ENCODE measurements at regions not wholly inside any gene's neighbourhood (a gene's known extent, or its start where the extent isn't known, plus 50 kb on each side); places are given as distances from the start of the nearest gene placed in this dataset.

DNA sequence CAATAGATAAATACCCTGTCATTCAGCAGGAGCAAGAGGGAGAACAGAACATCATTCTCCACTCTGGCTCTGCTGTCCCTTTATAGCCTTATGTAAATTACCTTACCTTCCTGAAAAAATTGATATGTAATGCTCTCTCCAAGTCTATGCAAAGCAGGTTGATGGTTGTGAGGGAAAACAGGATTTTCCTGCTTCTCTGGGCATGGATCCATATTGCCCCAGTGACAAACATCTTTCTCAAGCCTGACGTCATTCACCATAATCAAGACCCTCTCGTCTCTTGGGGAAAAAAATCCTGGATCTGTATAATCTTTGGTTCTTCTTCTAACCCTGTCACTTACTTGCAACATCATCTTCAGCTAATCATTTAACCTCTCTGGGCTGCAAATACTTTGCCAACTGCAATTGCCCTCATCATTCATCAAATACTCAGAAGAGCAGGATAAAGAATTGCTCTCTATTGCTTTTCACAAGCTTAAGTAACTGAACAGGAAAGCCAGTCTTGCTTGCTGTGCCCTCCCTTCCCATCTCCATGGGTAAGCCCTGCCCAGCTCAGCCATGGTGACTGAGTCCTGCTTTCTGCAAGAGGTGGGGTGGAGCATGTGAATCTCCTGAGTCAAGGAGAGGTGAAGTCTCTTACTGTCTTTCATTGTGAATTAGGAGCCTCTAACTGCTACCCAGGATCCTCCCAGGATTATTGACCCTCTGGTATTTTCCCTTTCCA, 123.7 kb upstream of the KLF7 start:
- DNase-seq (ENCODE audit: low read depth in 2 of 2) = no peak

DNA sequence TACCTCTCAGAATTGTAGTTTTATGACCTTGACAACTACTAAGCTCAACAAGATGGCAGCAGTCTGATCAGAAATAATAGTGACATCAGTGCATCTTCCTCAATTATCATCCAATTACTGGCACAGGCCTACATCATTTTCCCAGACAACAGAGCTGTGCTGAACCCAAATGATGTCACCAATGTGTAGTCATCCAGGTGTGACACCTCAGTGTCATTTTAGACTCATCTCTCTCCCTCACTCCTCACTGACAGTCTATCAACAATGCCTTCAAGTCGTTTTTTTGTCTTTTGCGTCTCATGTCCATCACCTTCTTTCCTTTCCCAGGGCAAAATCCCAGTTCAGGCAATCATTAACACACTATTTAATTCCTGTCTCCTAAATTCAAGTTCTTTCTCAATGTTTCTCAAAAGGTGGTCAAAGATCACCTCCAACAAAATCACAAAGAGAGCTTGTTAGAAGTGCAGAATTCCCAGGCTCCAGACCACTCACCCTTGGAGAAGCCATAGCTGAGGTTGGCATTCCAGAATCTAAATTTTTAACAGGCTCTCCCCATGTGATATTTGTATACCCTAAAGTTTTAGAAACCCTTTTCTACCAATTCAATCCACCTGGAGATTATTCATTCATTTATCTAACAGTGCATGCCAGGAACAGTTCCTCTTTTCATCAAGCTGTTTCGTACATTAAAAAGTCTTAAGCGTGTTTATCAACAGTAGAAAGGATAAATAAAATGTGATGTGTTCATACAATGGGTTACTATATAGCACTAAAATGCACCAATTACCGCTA, 125.3 kb upstream of the KLF7 start:
- no peak for DNase-seq (ENCODE audit: low read depth in 2 of 2)

DNA sequence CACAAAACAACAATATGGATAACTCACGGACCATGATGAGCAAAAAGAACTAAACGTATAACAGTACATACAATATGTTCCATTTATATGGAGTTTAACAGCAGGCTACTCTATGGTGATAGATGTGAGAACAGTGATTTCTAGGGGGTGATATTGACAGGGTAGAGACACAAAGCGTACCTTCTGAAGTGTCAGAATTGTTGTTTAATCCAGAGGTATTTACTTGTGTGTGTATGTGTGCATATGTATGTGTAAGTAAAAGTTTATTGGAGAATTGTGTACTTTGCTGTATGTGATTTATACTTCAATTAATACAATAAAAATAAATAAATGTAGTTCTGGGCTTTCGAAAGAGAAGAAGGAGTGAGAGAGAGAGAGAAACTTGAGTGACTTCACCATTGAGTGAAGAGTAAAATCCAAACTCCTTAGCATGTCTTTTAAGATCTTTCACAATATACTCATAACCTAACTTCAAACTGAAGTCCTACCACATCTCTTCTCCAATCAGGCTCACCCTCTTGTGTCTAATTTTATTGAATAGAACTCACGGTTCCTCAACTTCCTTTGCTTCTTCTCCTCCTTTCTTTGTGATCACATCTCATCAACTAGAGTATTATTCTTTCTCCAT, 126.0 kb upstream of the KLF7 start:
- no peak for DNase-seq (ENCODE audit: low read depth in 2 of 2)

DNA sequence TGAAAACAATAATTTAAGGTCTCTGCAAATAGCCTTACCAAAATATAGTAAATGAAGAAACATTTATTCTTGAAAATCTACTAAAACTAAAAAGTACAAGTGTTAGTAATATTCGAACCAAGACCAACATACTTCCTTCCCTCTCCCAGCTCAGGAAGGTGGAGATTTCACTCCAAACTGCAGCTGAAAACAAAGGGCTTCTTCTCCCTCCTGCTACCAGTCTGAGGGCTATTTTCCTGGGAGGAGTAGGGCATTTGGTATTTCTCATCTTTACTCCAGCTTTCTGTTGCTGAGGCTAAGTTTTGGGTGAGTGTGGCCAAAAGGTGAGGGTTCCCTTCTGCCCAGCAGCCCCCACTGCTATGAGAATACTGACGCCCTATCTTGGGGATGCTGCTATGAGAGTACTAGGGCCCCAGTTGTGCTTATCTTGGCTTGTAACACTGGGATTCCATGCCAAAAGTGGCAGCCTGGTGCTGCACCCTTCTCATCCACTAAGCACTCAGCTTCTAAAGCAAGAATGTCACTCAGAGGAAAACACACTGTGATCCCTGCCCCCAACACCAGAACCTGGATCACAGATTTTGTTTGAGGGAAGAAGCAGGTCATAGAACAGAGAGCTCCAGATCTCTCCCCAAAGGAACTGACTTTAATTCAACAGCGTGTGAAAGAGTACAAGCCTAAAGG, 130.7 kb upstream of the KLF7 start:
- no peak for DNase-seq (ENCODE audit: low read depth in 2 of 2)

DNA sequence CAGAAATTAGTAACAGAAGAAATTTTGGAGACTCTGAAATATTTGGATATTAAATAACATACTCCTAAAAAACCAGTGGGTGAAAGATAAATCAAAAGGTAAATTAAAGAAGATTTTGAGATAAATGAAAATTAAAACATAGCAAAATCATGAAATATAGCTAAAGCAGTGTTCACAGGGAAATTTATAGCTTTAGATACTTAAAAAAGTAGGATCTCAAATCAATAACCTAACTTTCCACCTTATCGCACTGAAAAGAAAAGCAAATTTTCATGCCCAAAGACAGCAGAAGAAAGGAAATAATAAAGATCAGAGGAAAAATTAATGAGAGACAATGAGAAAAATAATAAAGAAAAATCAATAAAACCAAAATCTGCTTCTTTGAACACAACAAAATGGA, 135.1 kb upstream of the KLF7 start:
- no peak for DNase-seq (ENCODE audit: low read depth in 2 of 2)

DNA sequence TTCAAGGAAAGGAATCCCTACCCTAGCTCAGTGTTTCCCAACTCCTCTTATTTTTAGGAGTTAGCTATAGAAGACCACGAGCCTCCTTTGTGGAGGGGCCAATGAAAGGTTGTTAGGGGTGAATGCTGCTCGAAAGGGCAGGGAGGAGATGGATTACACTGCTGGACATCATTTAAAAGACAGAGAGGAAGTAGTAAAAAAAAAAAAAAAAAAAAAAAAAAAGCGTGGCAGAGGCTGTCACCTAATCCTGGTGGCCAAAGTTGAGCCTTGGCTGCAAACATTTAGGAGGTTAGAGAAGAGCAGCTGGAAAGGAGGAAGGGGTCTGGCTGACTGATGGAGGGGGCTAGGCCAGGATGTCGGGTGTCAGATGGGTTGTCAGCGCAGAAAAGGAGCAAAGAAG, 139.0 kb upstream of the KLF7 start:
- no peak for DNase-seq (ENCODE audit: low read depth in 2 of 2)

DNA sequence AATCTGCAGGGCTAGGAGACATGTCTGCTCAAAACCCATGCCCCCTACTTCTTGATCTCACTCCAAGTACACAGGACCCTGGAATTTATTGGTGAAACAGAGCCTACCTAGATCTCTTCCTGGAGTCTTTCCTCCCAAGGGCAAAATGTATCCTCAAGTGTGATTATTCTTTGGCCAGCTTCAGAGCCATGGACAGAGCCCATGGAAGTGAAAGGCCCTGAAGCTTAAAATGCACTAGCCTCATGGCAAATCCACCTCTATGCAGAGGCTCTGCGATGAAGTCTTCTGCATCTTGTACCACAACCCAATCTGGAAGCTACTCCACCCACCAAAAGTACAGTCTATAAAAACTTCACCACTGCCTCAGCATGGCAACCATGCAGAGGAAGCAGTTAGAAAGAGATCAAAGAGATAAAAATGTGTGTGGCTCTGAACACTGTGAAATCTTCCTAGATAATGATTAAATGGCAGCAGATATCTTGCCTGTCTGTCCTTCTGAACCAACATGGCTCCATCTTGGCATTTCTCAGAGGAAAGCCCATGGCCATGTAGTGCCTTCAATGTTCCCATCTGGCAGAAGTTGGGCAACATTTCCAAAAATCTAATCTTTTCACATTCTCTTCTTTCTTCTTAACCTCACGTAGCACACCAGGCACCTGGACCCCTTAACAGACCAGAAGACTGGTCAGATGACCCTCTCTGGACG, 142.9 kb upstream of the KLF7 start:
- DNase-seq (ENCODE audit: low read depth in 2 of 2) = no peak

DNA sequence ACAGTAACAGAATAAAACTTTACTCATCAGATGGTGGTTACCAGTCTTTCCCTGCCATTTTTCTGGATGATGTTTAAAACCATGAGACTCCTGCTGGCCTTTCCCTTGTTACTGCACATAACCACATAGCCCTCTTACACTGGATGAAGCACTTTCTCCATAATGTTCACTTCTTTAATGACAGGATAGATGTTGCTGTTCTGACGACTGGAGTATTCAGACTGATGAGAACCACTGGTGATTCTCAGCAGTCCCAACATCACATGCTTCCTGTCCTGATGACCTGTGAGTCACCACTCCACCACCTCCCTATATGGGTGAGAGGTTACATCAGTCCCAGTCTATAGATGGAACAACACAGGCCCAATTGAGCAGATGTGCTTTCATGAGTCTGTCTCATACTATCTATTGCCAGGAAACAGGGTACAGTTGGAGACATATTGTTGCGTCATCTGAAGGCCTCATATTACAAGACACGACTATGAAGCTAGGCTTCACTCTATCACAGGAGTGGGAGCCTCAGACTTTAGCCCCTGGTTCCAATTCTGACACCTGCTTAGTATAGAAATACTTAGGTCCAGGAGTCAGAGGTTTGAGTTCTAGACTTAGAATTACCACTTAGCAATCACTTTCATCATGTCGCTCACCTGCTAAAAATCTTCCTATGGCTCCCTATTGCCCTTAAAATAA, 145.7 kb upstream of the KLF7 start:
- DNase-seq (ENCODE audit: low read depth in 2 of 2) = no peak

DNA sequence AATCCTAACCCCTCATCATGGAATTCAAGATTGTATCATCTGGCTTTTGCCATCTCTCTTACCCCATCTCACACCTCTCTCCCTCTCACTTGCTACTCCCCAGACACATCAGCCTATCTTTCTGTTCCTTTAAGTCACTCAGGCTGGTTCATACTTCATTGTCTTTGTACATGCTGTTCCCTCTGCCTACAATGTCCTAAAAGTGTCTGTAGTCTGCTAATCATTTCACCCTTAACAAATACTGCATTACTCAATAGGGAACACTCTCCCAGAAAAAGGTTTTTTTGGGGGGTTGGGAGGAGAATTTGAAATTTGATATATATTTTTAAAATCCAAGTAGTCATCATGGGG, 146.2 kb upstream of the KLF7 start:
- DNase-seq (ENCODE audit: low read depth in 2 of 2) = no peak

DNA sequence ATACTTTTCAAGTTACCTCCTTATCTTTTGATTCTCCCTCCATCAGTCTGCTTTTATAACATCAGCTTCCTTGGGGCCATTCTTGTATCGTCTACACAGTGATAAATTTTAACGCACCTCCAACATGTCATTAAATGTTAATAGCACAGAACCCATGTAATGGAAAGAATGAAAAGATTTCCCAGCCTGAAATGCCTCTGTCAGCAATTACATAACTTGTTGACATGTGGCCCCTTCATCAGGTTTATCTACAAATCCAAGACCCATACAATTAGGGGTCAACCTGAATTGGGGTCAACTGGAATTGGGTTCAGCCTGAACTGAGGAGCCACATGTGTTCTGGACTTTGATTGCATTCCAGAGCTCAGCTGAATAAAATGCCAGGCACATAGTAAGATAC, 148.2 kb upstream of the KLF7 start:
- DNase-seq (ENCODE audit: low read depth in 2 of 2) = no peak

DNA sequence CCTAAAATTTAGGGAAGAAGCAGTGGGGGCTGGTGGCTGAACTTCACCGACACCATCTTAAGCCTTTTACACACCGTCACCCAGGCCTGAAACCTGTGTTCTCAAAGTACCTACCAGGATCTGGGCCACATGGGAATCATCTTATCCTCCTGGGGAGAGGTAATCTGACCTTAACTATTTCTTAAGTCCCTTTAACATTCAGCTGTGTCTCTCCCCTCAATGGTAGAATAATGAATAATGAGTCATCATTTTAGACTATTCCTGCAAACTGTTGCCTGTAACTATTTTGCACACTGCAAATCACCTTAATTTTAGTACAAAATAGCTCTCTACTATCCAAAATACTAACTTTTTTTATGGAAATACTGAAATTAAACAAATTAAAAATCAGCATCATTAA, 149.4 kb upstream of the KLF7 start:
- DNase-seq (ENCODE audit: low read depth in 2 of 2) = no peak

DNA sequence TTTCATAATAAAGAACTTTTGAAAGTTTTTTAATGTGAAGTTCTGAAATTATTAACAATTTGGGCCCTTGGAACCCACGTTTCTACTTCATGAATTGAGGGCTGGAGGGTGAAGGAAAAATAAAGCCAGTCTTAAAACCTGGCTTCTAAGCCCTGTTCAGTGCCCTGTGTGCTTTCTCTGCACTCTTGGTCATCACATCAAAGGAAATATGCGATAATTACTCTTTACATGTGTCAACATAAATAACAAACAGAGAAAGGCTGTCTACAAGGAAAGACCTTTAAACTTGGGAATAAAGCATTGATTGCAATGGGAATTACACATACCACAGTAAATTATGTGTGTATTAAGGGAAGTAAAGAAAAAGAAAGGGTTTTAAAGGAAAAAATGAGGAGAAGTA, 150.7 kb upstream of the KLF7 start:
- no peak for DNase-seq (ENCODE audit: low read depth in 2 of 2)

DNA sequence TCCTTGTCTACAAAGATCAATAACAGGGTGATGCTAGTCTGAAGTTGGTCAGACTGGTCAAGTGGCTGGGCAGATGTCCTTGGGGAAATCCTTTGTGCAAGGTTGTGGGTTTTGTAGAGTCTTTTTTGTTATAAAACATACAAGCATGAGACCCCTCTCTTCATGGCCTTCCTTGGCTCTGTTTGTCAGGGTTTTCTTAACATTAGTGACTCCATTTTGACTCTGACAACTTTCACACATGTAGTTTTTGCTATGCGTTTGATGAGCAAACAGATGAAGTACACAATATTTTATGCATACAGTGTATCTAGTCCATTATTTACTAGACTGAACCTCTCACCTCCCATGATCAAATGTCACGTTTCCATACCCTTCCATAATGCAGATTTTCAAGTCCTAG, 151.2 kb upstream of the KLF7 start:
- DNase-seq (ENCODE audit: low read depth in 2 of 2) = no peak

DNA sequence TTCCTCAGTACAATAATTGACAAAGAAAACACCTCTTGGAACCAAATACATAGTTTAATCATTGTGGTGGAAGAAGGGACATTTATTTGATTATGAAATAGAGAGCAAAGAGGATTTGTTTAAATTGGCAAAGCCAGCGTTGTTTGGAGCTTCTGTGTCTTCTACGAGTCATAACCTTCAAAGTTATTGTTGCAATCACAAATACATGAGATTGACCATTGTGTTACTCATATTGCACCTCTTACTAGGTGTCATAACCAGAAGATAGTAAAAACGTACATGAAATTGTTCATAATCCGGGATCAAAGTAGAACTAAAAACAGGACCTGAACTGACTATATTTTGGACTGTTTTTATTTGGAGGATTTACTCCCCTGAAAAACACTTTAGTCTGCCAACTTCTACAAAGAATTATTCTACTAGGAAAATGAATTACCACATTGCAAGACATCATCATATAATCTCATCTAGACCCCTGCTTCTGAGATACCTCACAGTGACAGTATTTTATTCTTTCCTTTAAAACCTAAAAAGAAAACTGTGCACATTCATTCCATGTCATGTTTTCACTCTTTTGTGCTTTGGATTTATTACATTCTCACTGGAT, 151.7 kb upstream of the KLF7 start:
- DNase-seq (ENCODE audit: low read depth in 2 of 2) = no peak

DNA sequence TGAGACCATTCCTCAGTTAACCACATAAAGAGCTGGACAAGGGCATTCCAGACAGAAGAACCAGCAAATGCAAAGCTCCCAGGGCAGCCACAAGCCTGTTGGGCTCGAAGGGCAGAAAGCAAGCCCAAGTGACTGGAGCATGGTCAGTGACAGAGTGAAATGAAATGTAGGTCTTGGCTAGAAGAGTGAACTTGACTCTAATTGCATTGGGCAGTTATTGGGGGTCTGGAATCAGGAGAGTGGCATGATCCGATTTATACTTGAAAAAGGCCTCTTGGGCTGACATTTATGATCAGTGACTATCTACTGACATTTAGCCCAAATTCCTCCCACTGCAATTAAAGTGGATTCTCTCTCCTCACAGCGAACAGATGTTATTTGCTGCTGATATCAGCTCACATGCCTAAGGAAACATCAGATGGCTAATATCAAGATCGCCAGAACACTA, 152.5 kb upstream of the KLF7 start:
- DNase-seq (ENCODE audit: low read depth in 2 of 2) = no peak

DNA sequence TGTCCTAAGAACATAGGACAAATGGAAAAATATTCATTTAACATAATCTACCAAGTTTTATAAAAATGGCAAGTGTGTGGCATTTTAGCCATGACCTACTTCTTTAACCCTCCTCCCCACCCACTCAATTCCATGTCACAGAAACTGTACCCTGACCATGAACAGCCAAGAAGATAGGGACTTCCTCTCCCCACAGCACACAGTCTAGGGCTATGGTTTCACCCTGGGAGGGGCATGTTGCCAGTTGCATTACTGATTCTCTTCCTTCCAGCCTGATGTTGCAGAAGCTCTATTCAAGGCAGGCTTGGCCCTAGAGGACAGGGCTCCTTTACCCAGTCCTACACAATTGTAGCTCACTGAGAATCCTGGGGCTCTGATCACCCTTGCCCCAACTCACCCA, 153.6 kb upstream of the KLF7 start:
- no peak for DNase-seq (ENCODE audit: low read depth in 2 of 2)

DNA sequence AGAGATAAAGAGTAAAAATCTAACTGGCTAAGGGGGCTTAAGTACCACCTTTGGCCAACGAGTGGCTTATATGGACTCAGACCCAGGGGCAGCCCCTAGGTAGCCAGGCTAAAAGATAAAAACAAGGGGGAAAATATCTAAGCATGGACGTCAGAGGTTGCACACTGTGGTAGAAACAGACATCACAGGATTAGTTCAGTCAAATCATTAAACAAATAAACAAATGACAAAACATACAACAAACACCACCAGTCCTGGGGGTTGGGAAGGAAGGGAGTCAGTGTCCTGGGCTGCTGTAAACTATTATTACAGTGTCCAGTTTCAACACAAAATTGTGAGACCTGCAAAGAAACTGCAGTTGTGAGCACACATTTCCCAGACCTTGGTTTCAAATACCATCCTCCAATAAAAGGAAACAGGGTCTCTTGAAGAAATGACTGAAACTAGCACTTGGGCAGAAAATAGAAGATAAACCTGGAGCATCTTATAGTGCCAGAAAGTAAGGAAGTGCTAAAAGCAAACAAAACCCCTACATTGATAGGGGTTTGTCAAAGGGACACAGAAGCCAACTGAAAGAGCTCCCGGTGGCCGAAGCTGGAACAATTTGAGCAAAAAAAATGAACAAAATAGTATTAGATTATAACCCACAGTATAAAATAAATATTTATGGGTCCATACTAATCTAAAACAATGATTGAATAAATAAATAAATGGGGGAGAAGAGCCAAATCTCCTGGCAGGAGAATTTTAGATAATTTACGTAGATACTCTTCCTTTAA, 154.8 kb upstream of the KLF7 start:
- DNase-seq (ENCODE audit: low read depth in 2 of 2) = no peak

DNA sequence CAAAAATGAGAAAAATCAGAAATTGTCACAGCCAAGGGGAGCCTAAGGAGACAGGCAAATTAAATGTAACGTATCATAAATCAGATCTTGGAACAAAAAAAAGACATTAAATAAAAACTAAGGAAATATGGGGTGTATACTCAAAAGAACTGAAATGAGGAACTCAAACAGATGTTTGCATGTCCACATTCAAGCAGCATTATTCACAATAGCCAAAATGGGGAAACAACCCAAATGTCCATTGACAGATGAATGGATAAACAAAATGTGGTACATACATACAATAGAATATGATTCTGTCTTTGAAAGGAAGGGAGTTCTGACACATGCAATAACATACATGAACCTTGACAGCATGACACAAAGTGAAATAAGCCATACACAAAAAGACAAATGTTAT, 155.8 kb upstream of the KLF7 start:
- no peak for DNase-seq (ENCODE audit: low read depth in 2 of 2)

DNA sequence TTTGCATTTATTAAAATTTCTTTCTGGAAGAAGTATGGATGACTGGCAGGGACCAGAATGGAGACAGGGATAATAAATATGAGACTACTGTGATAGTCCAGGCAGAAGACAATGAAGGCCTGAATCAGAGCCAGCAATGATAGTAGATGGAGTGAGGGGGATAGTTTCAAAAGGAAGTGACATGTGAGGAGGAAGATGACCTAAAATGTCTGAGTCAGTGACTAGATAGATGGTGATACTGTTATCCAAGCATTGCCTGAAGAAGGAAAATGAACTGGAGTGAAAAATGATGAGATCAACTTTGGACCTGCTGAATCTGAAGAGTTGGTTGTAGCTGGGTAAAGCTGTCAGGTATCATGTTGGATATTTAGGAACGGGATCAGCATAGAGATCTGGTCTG, 158.3 kb upstream of the KLF7 start:
- no peak for DNase-seq (ENCODE audit: low read depth in 2 of 2)

DNA sequence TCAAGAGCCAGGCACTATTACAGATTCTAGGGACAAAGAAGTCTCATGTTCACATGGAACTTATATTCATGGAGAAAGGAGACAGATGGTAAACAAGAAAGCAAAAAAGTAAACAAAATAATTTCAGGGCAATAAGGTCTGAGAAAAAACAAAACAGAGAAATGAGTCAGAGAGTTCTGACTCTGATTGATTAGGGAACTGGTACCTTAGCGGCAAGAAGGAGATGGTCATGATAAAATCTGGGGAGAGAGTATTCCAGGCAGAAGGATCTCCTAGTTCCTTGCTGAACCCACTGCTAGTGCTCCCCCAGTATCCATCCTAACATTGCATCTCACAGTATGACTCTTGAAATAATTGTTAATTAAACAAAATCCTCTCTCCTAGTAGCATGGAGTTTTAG, 161.8 kb upstream of the KLF7 start:
- no peak for DNase-seq (ENCODE audit: low read depth in 2 of 2)
